HG03558 (cell line): ENCODE measurements at regions not wholly inside any gene's neighbourhood (a gene's known extent, or its start where the extent isn't known, plus 50 kb on each side); places are given as distances from the start of the nearest gene placed in this dataset.

Experiments used
- ATAC-seq: cut with Tn5 transposase; IDR thresholded peaks from one replicate; pipeline ENCODE4 v1.9.1; 2021; ENCODE audit warnings: moderate number of reproducible peaks; ENCODE audit not compliant: unreplicated experiment; ENCODE audit errors: extremely low read depth

GRCh38 chr2:6773007-6773693 lies 92.6 kb downstream of the CMPK2 start:
- ATAC-seq = peak; percentile 90

- no peak for ATAC-seq
These were observed 92.0 kb downstream of the CMPK2 start for GRCh38 chr2:6773694-6774044.

GRCh38 chr2:6776125-6776524 lies 89.6 kb downstream of the CMPK2 start:
- ATAC-seq = no peak

GRCh38 chr2:6777626-6778025 lies 88.1 kb downstream of the CMPK2 start:
- no peak for ATAC-seq

- peak; percentile 72 for ATAC-seq
These were observed 84.9 kb downstream of the CMPK2 start for GRCh38 chr2:6780765-6781274.

- ATAC-seq = no peak
These were observed 83.0 kb downstream of the CMPK2 start for GRCh38 chr2:6782517-6783237.

- ATAC-seq = no peak
These were observed 82.5 kb downstream of the CMPK2 start for GRCh38 chr2:6783238-6783614.

- no peak for ATAC-seq
These were observed 81.4 kb downstream of the CMPK2 start for GRCh38 chr2:6784291-6784690.

- ATAC-seq = no peak
These were observed 80.2 kb downstream of the CMPK2 start for GRCh38 chr2:6785493-6785892.

- no peak for ATAC-seq
These were observed 78.3 kb downstream of the CMPK2 start for GRCh38 chr2:6787376-6787775.

- ATAC-seq = no peak
These were observed 77.1 kb downstream of the CMPK2 start for GRCh38 chr2:6788614-6789013.

GRCh38 chr2:6789559-6790138 lies 76.1 kb downstream of the CMPK2 start:
- ATAC-seq = no peak

- no peak for ATAC-seq
These were observed 74.0 kb downstream of the CMPK2 start for GRCh38 chr2:6791682-6792081.

GRCh38 chr2:6792883-6793282 lies 72.8 kb downstream of the CMPK2 start:
- ATAC-seq = no peak

- ATAC-seq = no peak
These were observed 72.3 kb downstream of the CMPK2 start for GRCh38 chr2:6793371-6793770.

- ATAC-seq = no peak
These were observed 71.8 kb downstream of the CMPK2 start for GRCh38 chr2:6793913-6794312.

- no peak for ATAC-seq
These were observed 71.3 kb downstream of the CMPK2 start for GRCh38 chr2:6794448-6794847.
